ENCODE measurements at regions not wholly inside any gene's neighbourhood (a gene's known extent, or its start where the extent isn't known, plus 50 kb on each side); places are given as distances from the start of the nearest gene placed in this dataset.

DNA sequence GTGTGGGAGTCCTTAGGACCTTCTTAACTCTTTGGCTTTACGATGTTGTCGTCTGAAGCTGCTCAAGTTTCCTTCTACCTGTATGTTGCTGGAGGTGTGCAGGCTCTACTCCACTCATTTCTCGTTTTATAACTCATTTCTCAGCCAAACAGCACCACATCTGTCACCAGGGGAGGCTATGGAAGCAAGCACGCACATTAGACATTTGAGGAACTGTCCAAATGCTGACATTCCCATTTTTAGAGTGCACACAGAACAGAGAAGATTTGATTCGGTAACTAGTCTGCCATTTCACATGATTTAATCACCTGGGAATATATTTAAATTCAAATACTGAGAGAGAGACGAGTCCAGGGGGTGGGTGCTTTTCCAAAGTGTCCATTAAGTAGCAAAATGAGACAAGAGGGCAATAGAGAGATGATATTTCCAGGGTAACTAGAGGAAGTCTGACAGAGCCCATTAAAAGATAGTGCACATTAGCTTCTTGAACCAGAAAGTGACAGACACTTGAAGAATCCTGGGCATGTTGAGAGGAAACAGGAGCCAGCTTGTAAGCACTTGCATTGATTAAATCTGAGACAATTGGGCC lies 793.3 kb downstream of the TDRD15 start:
- Histone ChIP-seq H3K4me3 (no peak overlapping the region), H3K4me1 (no peaks in the 10 kb centered on the region), H3K9me3 (peaks cover 4% of the 10 kb centered on the region), H3K27ac (no peak overlapping the region), H3K27me3 (ENCODE audit: insufficient read depth in 3 of 3, low read length in 2 of 3) (no peaks in the 10 kb centered on the region), H3K36me3 (ENCODE audit: insufficient read depth in 1 of 2, low read depth in 1 of 2) (no peaks in the 10 kb centered on the region)
- ATAC-seq (no peak), DNase-seq (no peak)
- WGBS, 3 donors, result 33 to 37% (median 35%) methylated on average over 6 of the region's 6 CpGs
- intact Hi-C loops (cut with DNase I), result no loop called here
- TF ChIP-seq, protein P1, sequence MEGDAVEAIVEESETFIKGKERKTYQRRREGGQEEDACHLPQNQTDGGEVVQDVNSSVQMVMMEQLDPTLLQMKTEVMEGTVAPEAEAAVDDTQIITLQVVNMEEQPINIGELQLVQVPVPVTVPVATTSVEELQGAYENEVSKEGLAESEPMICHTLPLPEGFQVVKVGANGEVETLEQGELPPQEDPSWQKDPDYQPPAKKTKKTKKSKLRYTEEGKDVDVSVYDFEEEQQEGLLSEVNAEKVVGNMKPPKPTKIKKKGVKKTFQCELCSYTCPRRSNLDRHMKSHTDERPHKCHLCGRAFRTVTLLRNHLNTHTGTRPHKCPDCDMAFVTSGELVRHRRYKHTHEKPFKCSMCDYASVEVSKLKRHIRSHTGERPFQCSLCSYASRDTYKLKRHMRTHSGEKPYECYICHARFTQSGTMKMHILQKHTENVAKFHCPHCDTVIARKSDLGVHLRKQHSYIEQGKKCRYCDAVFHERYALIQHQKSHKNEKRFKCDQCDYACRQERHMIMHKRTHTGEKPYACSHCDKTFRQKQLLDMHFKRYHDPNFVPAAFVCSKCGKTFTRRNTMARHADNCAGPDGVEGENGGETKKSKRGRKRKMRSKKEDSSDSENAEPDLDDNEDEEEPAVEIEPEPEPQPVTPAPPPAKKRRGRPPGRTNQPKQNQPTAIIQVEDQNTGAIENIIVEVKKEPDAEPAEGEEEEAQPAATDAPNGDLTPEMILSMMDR (IDR thresholded peaks at IDR 0.05), result no peak

GRCh38 chr2:21920721-21921120 lies 797.0 kb downstream of the TDRD15 start:
- Histone ChIP-seq H3K4me1 (no peaks in the 10 kb centered on the region), H3K4me3 (no peak overlapping the region), H3K36me3 (ENCODE audit: insufficient read depth in 1 of 2, low read depth in 1 of 2) (no peaks in the 10 kb centered on the region), H3K27me3 (ENCODE audit: insufficient read depth in 3 of 3, low read length in 2 of 3) (no peaks in the 10 kb centered on the region), H3K9me3 (peaks cover 4% of the 10 kb centered on the region), H3K27ac (no peak overlapping the region)
- ATAC-seq (no peak), DNase-seq (no peak)
- TF ChIP-seq, protein P1 (IDR thresholded peaks at IDR 0.05), result no peak
- WGBS, 3 donors, result 63 to 72% (median 67%) methylated on average over 4 of the region's 4 CpGs
- intact Hi-C loops (cut with DNase I), result no loop called here

- H3K27me3 ChIP-seq (ENCODE audit: insufficient read depth in 3 of 3, low read length in 2 of 3), result no peaks in the 10 kb centered on the region
- no peak overlapping the region for H3K4me3 ChIP-seq
- TF ChIP-seq, protein P1 (IDR thresholded peaks at IDR 0.05), result no peak
- 70 to 84% (median 78%) methylated on average over 2 of the region's 2 CpGs for WGBS, 3 donors
- DNase-seq (no peak), ATAC-seq (no peak)
- no peaks in the 10 kb centered on the region for H3K36me3 ChIP-seq (ENCODE audit: insufficient read depth in 1 of 2, low read depth in 1 of 2)
- H3K9me3 ChIP-seq, result peaks cover 2% of the 10 kb centered on the region
- no peaks in the 10 kb centered on the region for H3K4me1 ChIP-seq
- no peak overlapping the region for H3K27ac ChIP-seq
- intact Hi-C loops (cut with DNase I), result no loop called here
Observed at GRCh38 chr2:21924640-21925285, 801.0 kb downstream of the TDRD15 start.

DNA sequence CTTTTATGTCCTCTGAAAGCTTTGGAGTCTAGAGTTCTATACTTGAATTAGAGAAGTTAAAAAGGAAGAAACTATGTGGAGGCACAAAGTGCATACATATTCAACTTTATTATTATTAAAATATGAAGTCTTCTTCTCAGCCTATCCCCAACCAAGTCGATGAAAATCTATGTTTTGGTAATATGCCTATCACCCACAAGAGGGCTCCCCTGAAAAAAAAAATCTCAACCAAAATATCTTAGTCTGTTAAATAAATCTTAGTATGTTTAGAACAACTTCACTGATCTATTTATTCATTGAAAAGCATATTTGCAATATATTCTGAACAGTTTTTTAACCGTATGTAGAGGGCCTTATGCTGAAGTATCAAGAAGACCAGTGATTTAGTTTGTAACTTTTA lies 804.5 kb downstream of the TDRD15 start:
- ATAC-seq (no peak), DNase-seq (no peak)
- H3K27me3 ChIP-seq (ENCODE audit: insufficient read depth in 3 of 3, low read length in 2 of 3), result no peaks in the 10 kb centered on the region
- no peak overlapping the region for H3K4me3 ChIP-seq
- H3K36me3 ChIP-seq (ENCODE audit: insufficient read depth in 1 of 2, low read depth in 1 of 2), result no peaks in the 10 kb centered on the region
- 66 to 76% (median 66%) methylated on average over 2 of the region's 2 CpGs for WGBS, 3 donors
- H3K4me1 ChIP-seq, result no peaks in the 10 kb centered on the region
- H3K27ac ChIP-seq, result no peak overlapping the region
- TF ChIP-seq, protein P1 (IDR thresholded peaks at IDR 0.05), result no peak
- intact Hi-C loops (cut with DNase I), result no loop called here
- H3K9me3 ChIP-seq, result no peaks in the 10 kb centered on the region

DNA sequence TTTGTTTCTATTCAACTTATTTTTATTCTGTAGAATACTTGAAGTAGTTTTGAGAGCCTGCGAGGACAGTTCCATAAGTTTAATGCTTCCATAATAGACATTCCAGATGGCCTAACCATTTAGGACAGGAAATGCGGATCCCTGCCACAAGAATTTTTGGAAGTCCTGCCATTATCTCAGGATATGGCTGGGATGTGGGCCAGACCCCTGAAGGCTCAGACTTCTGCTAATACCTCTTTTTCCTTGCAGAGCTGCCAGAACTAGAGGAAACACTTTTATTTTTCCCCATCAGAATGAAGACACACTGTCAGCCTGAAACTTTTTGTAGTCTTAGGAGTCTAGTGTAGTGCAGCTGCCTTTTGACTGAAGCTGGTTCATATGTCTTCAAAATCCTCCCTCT lies 806.5 kb downstream of the TDRD15 start:
- ATAC-seq, result no peak
- 49 to 72% (median 63%) methylated on average over 2 of the region's 2 CpGs for WGBS, 3 donors
- Histone ChIP-seq H3K4me3 (no peak overlapping the region), H3K27me3 (ENCODE audit: insufficient read depth in 3 of 3, low read length in 2 of 3) (no peaks in the 10 kb centered on the region), H3K27ac (no peak overlapping the region), H3K4me1 (no peaks in the 10 kb centered on the region), H3K9me3 (no peaks in the 10 kb centered on the region), H3K36me3 (ENCODE audit: insufficient read depth in 1 of 2, low read depth in 1 of 2) (no peaks in the 10 kb centered on the region)
- DNase-seq, result no peak
- TF ChIP-seq, protein P1 (IDR thresholded peaks at IDR 0.05), result no peak
- intact Hi-C loops (cut with DNase I), result no loop called here

All from psoas muscle (tissue), 7 donors.